ENCODE measurements at regions not wholly inside any gene's neighbourhood (a gene's known extent, or its start where the extent isn't known, plus 50 kb on each side); places are given as distances from the start of the nearest gene placed in this dataset.

DNA sequence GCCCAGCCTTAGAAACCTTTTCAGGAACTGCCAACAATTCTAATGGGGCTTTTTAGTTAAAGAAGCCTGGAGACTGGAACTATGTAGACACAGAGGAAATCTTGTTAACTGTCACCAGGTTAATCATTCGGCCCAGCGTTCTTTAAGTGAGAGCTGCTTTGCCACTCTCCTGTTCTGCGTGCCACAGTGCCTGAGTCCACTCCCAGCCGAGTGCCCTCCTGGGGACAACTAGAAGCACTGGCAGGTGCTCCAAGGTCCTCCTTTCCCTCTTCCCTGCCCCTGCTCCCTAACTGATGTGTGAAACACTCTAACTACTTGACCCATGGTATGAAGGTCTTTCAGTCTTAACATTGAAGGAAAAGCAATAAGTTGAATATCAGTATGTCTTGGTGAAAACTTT lies 151.2 kb upstream of the TLL1 start:
- ATAC-seq (no peak), DNase-seq (ENCODE audit: low spot score in 2 of 2) (no peak)
- no peak overlapping the region for H3K27ac Mint-ChIP-seq
- H3K9me3 Mint-ChIP-seq, result peaks cover 0 to 3% of the 10 kb centered on the region in 2 donors
- no peaks in the 10 kb centered on the region for H3K36me3 Mint-ChIP-seq

DNA sequence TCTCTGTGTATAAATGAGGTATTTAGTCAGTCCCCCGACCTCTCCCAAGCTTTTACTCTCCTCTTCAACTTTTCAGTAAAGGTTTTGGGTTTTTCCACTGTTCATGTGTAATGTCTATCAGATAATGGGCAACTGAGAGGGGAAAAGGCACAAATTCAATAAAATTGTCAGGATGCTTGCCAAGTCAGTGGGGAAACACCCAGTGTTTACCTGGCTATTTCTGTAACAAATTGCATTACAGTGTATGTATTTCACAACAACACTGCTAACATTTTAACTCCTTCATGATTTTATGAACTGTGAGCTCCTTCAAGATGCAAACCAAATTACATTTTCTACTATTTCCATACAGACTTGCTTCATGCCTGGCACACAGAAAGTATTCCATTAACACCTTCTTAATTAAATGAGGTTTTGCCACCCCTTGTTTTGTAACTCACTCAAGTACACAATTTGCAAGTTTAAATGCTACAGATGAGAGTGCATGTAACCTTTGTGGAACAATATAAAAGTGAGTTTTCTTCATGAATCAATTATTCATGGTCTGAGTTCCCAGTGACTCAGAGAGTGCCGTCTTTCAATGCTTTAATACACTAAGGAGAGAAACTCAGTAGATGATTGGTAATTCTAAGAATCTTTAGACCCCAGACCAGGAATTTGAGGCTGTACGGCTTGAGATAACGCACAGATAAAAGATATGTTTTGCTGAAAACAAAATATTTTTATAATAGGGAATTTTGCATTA lies 149.8 kb upstream of the TLL1 start:
- peaks cover 0 to 3% of the 10 kb centered on the region in 2 donors for H3K9me3 Mint-ChIP-seq
- DNase-seq (ENCODE audit: low spot score in 2 of 2) (no peak), ATAC-seq (no peak)
- no peak overlapping the region for H3K27ac Mint-ChIP-seq
- H3K36me3 Mint-ChIP-seq, result no peaks in the 10 kb centered on the region

DNA sequence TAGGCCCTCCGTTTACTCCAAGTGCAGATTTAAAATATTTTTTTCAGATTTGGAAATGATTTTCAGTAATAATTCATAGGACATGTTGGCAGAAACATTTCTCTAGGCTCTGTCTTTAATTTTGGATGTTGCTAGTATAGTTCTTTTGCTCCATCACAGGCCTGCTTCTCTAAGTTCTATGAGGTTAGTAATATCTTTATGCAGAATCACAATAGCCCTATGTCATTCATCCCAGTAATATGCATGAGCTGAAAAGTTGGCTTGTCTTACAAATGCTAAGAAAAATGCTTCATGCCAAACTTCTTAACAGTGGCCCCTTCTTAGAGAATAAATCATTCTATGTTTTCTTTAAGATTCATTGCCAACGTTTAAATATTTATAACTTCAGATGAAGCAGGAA lies 148.3 kb upstream of the TLL1 start:
- ATAC-seq (no peak), DNase-seq (ENCODE audit: low spot score in 2 of 2) (no peak)
- Mint-ChIP-seq H3K9me3 (peaks cover 0 to 3% of the 10 kb centered on the region in 2 donors), H3K36me3 (no peaks in the 10 kb centered on the region), H3K27ac (no peak overlapping the region)

DNA sequence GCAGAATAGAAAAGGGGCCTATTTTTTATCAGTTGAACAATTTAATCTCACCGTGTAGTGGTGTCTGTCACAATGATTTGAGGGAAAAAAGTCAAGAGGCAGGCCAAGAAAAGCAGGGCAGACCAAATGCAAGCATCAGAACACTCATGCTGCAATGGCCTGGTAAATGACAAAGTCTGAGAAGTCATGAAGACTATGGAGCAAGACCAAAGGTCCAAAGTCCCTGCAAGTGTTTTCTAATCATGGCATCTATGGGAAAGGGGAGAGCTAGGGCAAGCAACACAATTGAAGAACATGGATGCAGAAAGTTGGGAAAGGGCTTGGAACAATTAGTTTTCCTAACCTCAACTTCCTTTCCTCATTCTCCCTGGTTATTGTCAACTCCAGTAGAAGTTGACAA lies 147.7 kb upstream of the TLL1 start:
- DNase-seq (ENCODE audit: low spot score in 2 of 2) (no peak), ATAC-seq (no peak)
- Mint-ChIP-seq H3K27ac (no peak overlapping the region), H3K36me3 (no peaks in the 10 kb centered on the region), H3K9me3 (peaks cover 0 to 3% of the 10 kb centered on the region in 2 donors)

DNA sequence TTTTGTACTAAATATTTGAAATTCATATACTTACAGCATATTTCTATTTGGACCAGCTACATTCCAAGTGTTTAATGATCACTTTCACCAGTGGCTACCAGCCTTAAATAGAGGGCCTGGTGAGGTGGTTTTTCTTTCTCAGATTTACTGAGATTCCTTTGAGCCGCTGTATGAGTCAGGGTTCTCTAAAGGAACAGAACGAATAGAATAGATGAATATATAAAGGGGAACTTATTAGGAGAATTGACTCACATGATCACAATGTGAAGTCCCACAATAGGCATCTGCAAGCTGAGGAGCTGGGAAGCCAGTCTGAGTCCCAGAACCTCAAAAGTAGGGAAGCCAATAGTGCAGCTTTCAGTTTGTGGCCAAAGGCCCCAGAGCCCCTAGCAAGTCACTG lies 146.2 kb upstream of the TLL1 start:
- ATAC-seq, result no peak
- H3K27ac Mint-ChIP-seq, result no peak overlapping the region
- DNase-seq (ENCODE audit: low spot score in 2 of 2), result no peak
- H3K9me3 Mint-ChIP-seq, result peaks cover 3 to 6% of the 10 kb centered on the region in 2 donors
- H3K36me3 Mint-ChIP-seq, result no peaks in the 10 kb centered on the region

DNA sequence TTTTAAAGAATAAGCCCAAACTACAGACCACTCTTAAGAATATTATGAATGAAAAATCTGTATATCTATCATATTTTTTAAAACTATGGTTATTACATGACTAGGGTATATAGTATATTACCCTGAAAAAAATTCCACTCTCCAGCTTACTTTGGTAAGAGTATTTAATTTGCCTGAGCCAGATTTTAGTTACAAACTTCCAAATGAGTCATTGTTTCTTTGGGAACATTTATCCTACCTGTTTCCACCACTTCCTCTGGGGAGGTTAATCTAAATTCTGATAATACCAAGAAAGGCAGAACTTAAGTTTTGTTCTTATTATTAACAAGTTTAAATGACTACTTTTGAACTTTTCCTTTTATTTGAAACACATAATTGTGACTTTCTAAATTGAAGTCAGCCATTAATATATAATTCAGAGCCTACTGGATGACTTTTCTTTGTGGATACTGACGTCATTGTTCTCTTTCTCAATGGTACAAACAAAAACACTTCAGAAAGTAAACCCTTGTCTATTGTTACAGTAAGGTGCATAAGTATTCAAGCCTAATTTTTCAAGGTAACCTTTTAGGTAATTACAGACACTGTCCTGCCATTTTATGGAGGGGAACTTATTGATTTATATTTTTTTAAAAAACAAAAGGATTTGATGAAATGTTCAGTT lies 135.6 kb upstream of the TLL1 start:
- Mint-ChIP-seq H3K9me3 (peaks cover 0 to 8% of the 10 kb centered on the region in 2 donors), H3K36me3 (no peaks in the 10 kb centered on the region), H3K27ac (no peak overlapping the region)
- DNase-seq (ENCODE audit: low spot score in 2 of 2) (no peak), ATAC-seq (no peak)

DNA sequence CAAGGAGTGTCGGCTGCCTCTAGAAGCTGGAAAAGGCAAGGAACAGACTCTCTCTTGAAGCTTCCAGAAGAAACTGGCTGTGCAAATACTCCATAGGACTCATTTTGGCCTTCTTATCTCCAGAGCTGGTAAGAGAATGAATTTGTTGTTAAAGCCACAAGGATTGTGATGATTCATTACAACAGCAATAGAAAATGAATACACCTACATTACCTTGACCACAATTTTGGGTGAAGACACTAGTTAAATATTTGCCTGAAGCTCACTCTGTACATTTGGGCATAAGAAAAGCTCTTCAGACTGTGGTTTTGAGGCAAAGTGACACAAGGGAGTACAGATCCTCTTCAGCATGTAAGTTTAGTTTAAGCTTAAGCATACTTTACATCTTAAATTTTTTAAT lies 134.5 kb upstream of the TLL1 start:
- Mint-ChIP-seq H3K36me3 (no peaks in the 10 kb centered on the region), H3K27ac (no peak overlapping the region), H3K9me3 (peaks cover 0 to 8% of the 10 kb centered on the region in 2 donors)
- ATAC-seq (no peak), DNase-seq (ENCODE audit: low spot score in 2 of 2) (no peak)

DNA sequence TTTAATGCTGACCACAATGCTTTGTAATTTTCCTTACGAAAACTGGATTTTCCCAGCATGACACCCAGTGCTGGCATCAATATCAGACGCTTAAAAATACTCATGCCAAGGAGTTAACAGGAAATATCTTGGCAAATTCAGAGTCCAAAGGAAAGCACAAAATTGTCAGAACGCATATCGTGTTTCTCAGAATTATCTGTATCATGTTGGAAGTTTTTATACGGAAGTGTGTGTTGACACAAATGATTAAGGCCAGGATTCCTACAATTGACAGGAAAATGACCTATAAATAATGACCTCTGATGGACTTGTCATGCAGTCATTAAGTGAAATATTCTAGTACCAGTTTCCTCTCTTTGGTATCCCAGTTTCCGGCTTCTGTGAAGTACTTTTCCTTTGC lies 132.1 kb upstream of the TLL1 start:
- no peaks in the 10 kb centered on the region for H3K36me3 Mint-ChIP-seq
- no peak for ATAC-seq
- no peaks in the 10 kb centered on the region for H3K9me3 Mint-ChIP-seq
- no peak overlapping the region for H3K27ac Mint-ChIP-seq
- no peak for DNase-seq (ENCODE audit: low spot score in 2 of 2)

DNA sequence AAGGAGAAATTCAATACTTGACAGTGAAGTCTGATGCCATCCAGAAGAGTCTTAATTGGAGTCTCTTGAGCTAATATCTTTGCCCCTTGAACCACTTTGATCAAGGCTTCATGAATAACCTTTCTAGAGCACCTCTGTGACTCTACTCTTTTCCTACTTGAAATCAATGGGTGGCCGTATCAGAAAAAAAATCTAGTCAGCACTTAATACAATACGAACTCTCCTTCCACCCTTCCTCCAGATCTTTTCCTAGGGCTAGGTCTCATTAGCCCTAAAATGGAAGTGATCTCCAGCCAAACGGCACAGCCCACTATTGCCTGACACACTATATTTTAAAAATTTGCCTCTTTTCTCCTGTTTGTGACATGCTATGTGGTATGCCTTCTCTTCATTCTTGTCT lies 129.6 kb upstream of the TLL1 start:
- ATAC-seq (no peak), DNase-seq (ENCODE audit: low spot score in 2 of 2) (no peak)
- no peaks in the 10 kb centered on the region for H3K9me3 Mint-ChIP-seq
- no peak overlapping the region for H3K27ac Mint-ChIP-seq
- H3K36me3 Mint-ChIP-seq, result no peaks in the 10 kb centered on the region

DNA sequence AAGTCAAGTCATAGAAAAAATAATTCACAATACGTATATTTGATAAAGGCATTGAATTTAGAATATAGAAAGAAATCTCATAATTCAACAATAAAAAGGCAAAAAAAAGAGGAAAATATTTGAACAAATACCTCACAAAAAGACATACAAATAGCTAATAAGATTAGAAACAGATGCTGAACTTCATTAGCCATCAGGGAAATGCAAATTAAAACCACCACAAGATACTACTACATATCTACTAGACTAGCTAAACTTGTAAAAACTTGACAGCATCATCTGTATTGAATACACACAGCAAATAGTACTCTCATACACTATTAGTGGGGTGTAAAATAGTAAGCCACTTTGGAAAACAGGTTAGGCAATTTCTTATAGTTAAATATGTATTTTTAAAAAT lies 128.7 kb upstream of the TLL1 start:
- Mint-ChIP-seq H3K27ac (no peak overlapping the region), H3K9me3 (no peaks in the 10 kb centered on the region), H3K36me3 (no peaks in the 10 kb centered on the region)
- DNase-seq (ENCODE audit: low spot score in 2 of 2) (no peak), ATAC-seq (no peak)

DNA sequence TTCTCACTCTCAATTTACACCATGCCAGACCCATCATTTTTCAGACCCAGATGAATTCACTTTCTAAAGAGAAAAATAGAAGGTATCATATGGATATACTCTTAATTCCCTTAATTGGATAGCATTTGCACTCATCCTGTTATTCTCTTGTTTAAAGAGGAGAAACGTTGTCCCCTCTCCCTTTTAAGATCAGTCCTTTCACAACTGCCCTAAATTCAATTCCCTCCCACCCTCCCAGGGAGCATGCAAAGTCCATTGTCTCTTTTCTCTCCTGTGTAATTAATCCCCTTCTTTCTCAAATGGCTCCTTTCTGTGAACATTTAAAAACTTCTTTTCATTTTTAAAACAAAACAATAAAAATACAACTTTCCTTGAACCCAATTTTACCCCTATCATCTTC lies 124.7 kb upstream of the TLL1 start:
- Mint-ChIP-seq H3K36me3 (no peaks in the 10 kb centered on the region), H3K27ac (no peak overlapping the region), H3K9me3 (peaks cover 0 to 4% of the 10 kb centered on the region in 2 donors)
- no peak for DNase-seq (ENCODE audit: low spot score in 2 of 2)
- ATAC-seq, result no peak

DNA sequence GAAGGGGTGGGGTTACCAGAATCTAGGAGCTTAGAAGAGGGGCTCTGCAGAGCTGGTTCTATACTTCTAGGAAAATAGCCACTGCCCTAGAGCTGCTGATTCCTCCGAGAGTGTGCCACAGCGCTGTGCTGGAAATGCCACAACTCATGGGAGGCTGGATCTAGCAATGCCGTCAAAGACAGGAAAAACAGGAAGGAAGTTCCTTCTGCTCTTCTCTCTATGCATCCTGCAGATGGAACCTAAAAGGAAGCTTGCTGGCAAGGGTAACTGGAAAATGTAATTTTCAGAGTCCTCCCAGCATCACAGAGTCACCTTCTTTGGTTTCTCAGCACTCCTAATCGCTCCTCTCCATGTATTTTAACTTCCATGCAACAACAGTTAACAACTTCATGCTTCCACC lies 121.2 kb upstream of the TLL1 start:
- Mint-ChIP-seq H3K9me3 (peaks cover 0 to 4% of the 10 kb centered on the region in 2 donors), H3K27ac (no peak overlapping the region), H3K36me3 (no peaks in the 10 kb centered on the region)
- ATAC-seq, result no peak
- no peak for DNase-seq (ENCODE audit: low spot score in 2 of 2)

DNA sequence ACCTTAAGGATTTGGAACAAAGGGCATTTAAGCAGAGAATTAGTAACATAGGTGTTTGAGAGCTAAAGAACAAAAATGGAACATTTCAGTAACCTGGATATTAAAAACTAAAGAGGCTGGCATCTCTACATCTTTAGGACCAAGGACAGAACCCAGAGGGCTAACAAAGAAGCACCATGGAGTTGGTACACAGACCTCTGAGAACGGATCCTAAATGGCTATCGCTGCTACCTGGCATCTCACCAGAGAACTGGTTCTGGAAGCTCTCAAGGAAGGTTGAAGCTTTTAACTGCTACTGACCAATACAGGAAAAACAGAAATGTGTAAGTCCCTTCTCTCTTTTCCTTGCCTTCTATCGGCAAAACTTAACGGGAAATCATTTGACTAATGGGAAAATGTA lies 118.4 kb upstream of the TLL1 start:
- no peak for DNase-seq (ENCODE audit: low spot score in 2 of 2)
- no peak overlapping the region for H3K27ac Mint-ChIP-seq
- no peak for ATAC-seq
- peaks cover 0 to 4% of the 10 kb centered on the region in 2 donors for H3K9me3 Mint-ChIP-seq
- no peaks in the 10 kb centered on the region for H3K36me3 Mint-ChIP-seq

DNA sequence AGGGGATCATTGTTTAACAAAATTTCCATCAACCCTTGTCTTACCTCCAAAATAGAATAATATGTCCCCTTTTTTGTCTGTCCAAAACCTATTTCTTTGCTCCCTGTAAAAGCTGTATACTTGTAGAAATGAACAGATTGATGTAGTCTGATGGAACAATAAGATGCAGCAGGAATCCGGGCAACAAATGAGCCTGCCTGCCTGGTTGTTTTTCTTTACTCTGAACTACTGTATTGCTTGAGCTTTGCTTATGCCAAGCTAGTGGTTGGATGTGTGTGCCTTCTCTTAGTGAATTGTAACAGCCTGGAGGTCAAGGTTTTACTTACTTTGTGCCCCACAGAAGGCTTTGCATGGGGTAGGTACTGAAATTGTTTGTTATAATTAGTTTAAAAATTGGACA lies 116.2 kb upstream of the TLL1 start:
- ATAC-seq (no peak), DNase-seq (ENCODE audit: low spot score in 2 of 2) (no peak)
- Mint-ChIP-seq H3K9me3 (no peaks in the 10 kb centered on the region), H3K36me3 (no peaks in the 10 kb centered on the region), H3K27ac (no peak overlapping the region)

DNA sequence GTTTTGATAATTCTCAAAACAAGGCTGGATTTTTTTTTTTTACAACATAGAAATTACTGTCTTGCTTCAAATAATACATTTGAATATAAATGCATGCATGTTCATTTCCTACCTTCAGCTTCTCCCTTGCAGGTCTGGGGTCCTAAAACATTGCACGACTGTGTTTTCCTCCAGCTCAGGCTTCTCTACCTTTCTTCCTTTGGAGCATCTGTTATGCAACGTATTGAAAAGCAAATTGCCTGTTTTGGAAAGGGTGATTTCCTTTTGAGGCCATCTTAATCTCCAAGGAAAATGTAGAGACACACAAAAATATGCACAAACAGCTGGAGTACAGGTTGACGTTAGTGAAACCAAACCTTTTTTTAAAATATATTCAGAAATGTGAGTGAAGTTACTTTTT lies 115.6 kb upstream of the TLL1 start:
- DNase-seq (ENCODE audit: low spot score in 2 of 2) (no peak), ATAC-seq (no peak)
- no peak overlapping the region for H3K27ac Mint-ChIP-seq
- H3K9me3 Mint-ChIP-seq, result no peaks in the 10 kb centered on the region
- H3K36me3 Mint-ChIP-seq, result no peaks in the 10 kb centered on the region

DNA sequence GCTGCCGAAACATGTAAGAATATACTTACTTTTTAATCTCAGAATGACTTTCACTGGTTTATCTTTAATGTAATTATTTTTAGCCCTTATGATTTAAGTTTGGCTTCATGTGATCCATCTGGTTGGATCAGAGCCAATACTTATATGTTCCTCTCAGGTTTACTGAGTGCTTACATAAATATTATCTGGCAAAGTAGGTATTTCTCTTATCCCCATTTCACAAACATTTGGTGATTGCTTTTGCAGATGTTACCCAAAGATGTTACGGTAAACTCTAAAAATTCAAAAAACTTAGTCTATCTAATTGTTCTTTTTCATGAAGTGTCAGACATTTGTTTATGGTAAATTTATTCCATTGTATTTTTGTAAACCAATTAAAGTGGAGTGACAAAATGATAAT lies 115.0 kb upstream of the TLL1 start:
- ATAC-seq (no peak), DNase-seq (ENCODE audit: low spot score in 2 of 2) (no peak)
- Mint-ChIP-seq H3K36me3 (no peaks in the 10 kb centered on the region), H3K27ac (no peak overlapping the region), H3K9me3 (no peaks in the 10 kb centered on the region)

DNA sequence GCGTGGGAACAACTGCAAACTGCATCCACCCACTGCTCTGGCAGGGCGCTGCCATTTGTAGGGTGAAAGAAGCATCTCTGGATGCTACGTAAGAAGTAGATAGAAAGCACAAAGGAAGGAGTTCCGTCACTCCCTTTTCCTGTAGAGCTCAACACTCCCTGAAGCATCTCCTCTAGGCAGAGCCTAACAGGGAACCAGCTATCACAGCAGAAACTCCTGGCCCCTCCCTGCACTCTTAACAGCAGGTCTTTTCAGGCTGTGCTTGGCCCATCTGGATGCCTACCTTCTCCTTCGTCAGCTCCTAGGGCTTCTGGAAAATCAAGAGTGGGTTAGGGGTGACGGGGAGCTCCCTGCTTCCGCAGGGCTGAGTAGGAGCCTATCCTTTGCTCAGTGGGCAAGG lies 112.9 kb upstream of the TLL1 start:
- peaks cover 0 to 6% of the 10 kb centered on the region in 2 donors for H3K9me3 Mint-ChIP-seq
- no peak overlapping the region for H3K27ac Mint-ChIP-seq
- ATAC-seq (no peak), DNase-seq (ENCODE audit: low spot score in 2 of 2) (no peak)
- no peaks in the 10 kb centered on the region for H3K36me3 Mint-ChIP-seq

DNA sequence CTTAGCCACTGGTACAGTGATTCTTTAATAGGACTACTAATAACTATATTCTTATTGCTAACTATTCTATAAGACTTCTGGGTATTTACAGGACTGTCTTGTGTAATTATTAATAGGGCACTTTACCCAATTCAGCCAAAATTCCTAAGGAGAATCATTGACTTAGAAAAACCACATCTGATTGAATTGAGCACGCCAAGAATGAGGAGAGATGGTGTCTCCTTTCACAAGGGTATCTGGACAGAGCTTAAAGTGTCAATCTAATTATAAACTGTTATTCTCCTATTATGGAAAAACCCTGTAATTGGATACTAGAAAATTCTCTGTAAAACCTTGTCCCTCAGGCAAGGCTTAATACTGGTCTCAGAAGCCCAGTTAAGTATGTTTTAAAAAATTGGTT lies 111.1 kb upstream of the TLL1 start:
- DNase-seq (ENCODE audit: low spot score in 2 of 2) (no peak), ATAC-seq (no peak)
- H3K9me3 Mint-ChIP-seq, result peaks cover 0 to 6% of the 10 kb centered on the region in 2 donors
- H3K36me3 Mint-ChIP-seq, result no peaks in the 10 kb centered on the region
- H3K27ac Mint-ChIP-seq, result no peak overlapping the region
